GM21390 (cell line): ENCODE measurements at regions not wholly inside any gene's neighbourhood (a gene's known extent, or its start where the extent isn't known, plus 50 kb on each side); places are given as distances from the start of the nearest gene placed in this dataset.

Experiments used
- ATAC-seq: cut with Tn5 transposase; IDR thresholded peaks from one replicate; pipeline ENCODE4 v1.9.1; 2021; ENCODE audit not compliant: unreplicated experiment

DNA sequence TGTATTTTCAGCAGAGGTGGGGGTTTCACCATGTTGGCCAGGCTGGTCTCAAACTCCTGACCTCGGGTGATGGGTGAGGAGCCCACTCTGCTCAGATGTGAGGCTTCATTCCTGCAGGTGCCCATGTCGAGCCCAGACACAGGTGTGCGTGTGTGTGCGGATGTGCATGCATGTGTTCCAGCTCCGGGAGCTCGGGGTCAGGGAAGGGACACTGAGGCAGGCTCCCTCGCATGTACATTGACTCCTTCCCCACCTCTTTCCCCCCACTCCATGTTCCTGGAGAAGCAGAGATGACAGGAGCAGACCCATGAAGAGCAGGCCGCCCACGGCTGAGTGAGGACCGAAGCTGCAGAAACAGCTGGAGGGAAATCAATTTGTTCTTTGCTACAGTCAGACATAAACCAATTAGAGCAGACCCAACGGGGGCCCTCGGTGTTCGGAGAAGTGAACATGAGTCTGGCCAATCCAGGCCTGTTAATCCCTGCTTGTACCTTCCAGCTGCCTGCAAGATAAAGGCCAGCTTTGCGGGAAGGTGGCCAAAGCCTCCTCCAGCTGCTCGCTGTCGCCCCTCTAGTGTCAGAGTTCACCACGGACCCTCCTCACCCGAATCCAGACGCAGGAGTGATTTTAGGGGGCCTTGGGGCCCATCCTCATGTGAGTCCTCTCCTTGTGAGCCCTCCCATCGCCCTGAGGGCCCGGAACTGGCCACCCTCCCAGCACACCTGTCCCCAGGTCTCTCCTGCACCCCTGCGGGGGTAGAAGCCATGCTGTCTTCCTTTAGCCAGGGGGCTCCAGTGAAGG lies 321.0 kb upstream of the RTL1 start:
- no peak for ATAC-seq

GRCh38 chr14:101225157-101226152 lies 321.9 kb upstream of the RTL1 start:
- ATAC-seq, result no peak

- no peak for ATAC-seq
Measured at GRCh38 chr14:101226265-101226602, 322.7 kb upstream of the RTL1 start.

DNA sequence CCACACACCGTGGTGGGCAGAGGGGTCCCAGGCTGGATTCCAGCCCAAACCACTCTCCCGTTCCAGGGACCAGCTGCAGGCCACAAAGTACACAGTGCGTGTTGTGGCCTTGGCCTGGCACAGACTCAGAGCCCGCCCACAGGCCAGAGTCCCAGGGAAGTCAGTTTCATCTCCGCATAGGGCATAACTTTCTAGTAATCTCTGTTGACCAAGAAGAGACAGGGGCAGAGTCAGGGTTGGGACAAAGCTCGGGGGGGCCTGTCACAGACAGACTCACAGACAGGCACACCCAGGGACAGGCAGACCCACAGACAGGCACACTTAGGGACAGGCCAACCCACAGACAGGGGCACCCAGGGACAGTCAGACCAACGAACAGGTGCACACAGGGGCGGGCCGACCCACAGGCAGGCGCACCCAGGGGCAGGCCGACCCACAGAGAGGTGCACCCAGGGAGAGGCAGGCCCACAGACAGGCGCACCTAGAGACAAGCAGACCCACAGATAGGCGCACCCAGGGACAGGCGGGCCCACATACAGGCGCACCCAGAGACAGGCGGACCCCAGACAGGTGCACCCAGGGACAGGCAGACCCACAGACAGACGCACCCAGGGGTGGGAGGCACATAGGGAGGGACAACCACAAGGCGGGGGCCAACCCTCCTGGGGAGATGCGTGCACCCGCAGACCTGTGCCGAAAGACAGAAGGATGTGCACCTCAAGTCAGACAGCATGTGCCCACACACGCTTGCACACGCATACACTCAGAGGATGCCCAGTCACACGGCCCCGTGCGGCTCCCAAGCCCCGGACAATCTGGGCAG lies 323.3 kb upstream of the RTL1 start:
- no peak for ATAC-seq

DNA sequence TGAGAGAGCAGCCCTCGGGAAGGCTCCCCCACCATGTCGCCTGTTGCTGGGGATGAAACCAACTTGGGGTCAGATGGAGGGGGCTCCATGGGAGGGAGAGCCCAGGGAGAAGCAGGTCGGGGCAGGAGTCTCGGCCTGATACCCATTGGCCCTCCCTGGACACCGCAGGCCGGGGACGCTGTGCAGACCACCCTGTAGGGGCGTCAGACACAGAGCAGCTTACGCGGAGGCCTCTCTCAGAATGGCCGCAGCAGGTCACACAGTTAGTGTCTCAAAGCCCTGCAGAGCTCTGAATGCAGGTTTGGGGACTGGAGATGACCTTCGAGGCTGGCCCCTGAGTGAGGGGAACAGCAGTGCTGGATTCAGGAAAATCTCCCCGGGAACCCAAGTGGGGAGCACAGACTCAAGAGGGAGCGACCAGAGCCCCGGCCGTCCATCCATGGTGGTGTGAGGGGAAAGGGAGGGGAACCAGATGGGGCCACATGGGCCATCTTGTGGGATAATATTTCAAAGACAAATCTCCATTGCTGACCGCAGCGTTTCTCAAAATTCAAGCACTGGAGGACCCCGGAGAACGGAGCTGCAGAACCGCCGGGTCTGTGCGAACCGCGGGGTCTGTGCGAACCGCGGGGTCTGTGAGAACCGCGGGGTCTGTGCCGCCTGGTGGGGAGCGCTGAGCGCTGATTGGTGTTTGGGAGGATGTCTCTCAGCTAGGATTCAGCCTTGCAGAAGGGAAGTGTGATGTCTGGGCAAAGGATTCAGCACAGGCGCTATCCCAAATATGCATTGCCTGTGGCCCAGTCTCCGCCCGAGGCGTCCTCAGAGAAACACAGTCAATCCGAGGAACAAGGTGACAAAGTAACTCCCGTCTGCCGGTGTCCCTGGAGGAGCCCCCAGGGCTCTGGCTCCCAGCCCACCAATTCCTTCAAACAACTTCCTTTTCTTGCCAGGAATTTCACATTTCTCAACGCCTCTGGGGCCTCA lies 324.4 kb upstream of the RTL1 start:
- no peak for ATAC-seq

GRCh38 chr14:101228949-101229541 lies 325.5 kb upstream of the RTL1 start:
- no peak for ATAC-seq

DNA sequence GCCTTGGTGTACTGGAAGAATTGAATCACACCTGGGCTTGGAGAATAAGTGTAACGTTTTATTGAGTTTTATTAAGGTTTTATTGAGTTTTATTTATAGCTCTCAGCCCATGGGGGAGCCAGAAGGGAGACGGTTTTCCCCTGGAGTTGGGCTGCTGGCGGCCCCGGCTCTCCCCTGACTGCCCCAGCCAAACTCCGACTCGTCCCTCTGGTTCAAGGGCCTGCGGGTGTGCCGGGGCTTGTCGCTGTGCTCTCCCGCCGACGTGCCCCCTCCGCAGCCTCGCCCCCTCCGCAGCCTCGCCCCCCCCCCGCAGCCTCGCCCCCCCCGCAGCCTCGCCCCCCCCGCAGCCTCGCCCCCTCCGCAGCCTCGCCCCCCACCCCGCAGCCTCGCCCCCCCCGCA lies 326.1 kb upstream of the RTL1 start:
- no peak for ATAC-seq

DNA sequence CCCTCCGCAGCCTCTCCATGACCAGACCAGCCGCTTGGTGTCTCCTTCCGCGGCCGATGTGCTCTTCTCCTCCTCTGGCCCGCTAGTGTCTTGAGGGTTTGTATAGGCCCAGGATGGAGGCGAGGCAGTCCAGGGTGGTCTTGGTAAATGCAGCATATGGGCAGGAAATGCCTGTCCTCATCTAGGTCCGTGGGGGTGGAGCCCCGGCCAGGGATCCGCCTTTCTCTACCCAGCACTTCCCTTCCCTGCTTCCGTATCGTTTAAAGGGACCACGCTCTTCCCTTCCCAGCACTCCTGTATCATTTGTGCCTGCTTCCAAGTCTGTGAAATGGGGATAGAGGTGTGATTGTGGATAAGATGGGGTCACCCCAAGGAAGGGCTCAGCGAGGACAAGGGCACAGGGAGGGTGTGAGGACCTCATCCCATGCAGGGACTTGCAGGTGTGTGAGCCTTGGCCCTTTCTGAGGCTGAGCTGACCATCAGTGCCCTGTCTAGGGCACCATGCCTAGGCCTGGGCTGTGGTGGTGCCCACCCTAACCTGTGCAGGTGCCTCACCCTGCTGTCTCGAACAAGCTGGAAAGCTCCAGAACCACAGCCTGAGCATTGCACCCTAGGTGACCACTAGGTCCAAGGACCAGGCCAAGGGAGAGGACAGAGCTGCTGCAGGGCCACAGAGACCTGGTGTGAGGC lies 326.8 kb upstream of the RTL1 start:
- ATAC-seq, result no peak

DNA sequence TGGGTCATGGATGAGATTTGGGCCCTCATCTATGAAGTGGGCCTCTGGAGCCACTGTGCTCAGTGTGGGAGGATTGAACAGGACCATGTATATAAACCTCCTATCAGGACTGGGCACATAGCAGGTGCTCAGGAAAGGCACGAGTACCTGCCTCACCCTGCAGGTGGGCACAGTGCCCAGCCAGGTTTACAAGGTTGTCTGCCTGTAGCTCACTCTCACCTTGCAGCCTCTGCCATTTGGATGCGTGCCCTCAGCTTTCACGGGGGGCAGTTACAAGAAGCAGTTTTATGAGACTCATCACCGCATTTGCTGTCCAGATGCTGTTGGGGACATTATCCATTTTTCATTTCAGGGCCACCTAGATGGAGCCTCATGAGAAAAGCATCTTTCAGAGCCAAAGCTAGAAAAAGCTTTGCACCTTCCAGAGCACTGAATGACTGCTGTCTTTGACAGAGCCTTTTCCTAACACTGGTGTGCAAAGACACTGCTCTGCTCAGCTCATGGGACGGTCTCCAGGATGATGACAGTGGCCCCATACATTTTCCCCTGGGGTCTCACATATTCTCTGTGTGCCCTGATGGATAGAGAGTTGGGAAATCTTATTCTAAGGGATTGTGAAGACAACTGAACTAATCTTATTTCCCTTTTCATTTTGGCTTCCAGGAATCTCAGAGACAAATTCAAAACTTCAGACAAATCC lies 327.5 kb upstream of the RTL1 start:
- ATAC-seq, result no peak

DNA sequence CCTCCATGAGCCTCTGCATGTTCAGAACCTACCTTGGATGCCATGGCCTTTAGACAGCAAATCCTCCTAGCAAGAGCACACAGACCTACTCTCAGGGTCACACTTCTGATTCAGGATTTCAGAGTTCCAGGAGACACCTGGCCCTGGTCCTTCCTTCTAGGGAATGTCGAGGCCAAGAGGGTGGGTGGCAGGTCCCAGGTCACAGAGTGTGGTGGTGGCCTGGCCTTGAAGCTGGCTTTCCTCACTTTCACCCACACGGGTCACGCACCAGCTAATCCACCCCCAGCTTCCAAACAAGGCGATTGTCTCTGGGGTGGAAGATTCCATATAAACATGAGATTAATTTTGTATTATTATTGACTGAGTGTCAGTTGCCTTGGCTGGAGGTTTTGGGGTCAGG lies 328.3 kb upstream of the RTL1 start:
- ATAC-seq, result no peak

DNA sequence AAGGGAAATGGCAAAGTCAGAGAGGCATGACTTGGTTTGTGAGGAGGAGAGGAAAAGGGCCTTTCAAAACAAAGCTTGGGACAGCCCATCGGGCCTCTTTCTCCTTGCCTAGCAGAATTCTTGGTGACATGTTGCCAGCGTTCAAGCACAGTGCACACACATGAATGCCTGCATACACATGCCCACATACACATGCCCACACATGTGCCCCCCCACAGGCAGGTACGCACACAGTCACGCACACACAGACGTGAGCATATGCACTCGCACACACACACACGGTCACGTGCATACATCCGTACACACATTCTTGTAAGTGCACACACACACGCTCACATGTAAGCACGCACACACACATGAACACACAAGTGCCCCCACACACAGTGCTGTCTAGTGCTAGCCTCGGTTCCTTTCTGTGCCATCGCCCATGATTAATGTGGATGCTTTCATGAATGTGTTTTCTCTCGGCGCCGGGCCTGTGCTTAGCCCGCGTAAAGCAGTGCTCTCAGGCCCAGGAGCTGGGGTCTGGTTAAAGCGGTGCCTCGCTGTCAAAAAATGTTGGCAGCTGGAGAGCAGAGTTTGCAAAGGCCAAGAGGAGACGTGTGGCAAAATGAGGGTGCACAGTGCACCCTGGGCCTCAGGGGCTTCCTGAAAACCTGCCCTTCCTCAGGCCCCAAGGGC lies 328.8 kb upstream of the DIO3 start:
- ATAC-seq, result no peak

DNA sequence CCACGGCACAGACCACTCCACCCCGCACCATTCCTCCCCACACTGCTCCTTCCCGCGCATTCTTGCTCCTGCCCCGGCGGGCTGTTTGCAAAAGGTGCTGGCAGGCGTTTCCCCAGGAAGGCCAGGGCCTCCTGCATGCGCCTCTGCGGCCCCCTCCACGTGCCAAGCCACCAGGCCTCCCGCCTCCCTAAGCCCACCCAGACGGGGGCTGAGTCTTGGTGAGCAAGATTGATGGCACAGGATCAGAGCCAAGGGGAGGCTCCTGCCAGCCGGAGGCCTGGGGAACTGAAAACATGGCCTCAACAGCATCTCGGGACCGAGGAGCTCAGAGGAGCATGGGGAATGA lies 328.3 kb upstream of the DIO3 start:
- no peak for ATAC-seq

- no peak for ATAC-seq
Measured at GRCh38 chr14:101233391-101233790, 327.9 kb upstream of the DIO3 start.

DNA sequence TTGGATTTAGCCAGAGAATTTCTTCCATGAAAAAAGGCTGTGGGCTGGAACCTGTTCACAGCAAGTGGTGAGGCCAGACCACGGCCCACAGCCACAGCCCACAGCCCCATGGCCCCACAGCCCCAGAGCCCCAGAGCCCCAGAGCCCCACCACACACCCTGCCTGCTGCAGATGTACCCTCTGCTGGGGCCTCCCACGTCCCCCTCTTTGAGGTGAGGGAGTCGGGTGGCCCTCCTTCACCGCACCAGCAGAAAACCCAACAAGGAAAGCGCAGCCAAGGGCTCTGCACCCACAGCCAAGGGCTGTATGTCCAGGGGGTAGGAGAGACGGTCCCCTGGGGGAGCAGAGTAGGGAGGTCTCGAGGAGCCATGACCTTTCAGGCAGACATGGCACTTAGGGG lies 327.5 kb upstream of the DIO3 start:
- ATAC-seq, result no peak

DNA sequence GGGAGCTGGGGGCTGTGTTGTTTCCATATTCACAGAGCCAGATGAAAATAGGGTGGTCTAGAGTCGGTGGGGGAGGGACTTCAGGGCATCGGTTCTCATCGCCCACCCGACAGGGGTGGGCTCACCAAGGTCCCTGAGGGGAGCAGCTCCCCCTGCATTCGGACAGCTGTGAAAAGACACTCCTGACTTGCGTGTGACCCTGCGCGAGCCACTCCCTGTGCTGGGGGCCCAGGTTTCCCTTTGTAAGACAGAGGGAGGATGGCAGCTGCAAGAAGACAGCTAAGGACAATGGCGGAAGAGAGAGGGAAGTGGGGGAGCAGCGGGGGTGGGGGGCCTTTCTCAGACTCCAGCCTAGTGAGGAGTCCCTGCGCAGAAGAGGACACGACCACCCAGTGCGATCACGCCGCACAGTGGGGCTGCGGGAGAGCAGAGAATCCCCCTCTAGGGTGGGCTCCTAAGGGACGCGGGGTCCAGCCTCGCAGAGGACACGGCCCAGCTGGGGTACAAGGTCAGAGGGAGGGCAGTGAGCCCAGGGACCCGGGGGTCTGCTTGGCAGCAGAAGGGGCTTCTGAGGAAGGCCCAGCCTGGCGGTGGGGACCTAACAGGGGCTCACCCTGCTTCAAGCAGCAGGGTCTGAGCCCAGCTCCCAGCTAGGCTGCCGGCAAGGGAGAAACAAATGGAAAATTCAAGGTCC lies 326.9 kb upstream of the DIO3 start:
- ATAC-seq, result no peak

DNA sequence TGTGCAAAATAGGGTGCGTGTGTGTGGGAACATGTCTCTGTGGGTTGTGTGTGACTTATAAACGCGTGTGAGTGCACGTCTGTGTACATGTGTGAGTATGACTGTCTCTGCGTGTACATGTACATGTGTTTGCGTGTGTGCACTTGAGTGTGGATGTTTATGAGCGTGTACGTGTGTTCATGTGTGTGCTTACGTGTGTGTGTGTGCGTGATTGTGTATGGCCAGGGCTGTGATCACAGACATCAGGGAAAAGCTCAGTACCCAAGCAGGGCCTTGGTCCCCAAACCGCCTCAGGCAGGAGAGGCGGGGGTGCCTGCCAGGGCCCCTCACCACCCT lies 326.3 kb upstream of the DIO3 start:
- no peak for ATAC-seq

DNA sequence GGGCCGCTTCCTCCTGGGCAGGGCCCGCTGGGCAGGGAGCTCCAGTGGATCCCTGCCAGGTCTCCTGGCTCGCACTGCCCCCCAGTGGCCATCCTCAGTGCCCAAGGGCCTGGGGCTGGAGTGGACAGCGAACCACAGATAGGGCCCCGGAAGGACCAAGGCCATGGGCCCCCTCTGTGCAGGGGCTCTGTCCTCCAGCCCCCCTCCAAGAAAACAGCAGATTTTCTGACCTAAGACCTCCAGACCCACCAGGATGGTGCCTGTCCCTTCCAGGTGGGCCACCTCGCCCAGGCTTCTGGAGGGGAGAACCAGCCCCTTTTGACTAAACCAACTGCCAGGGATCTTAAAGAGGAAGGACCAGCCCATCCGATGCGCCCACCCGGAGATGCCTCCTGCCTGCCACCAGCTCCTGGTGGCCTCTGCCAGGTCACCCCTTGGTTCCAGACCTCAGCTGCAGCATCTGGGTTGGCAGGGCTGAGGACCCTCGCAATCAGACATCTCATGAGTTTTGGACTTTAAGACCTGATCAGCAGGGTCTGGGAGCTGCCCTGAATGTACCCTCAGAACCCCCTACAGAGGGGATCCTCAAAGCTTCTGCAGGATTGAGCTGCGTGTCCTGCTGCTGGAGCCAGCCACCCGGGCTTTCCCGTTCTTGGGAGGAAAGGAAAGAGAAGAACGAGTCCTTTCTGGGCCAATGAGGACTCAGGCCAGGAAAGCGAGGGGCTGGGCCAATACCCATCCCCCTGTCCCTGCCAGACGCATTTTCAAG lies 325.8 kb upstream of the DIO3 start:
- ATAC-seq, result no peak
